Epithelial cell of proximal tubule (primary cell): ENCODE measurements at regions not wholly inside any gene's neighbourhood (a gene's known extent, or its start where the extent isn't known, plus 50 kb on each side); places are given as distances from the start of the nearest gene placed in this dataset.

Source experiments
- DNase-seq: peaks from one replicate; pipeline ENCODE4 v3.0.0-alpha.2; 2011; ENCODE audit warnings: low read depth
- H3K4me3 ChIP-seq: 2 replicates; pipeline ENCODE4 v1.5.1; 2011; ENCODE audit warnings: low read depth, mild to moderate bottlenecking, low read length
- CTCF ChIP-seq: conservative IDR thresholded peaks from 2 replicates; pipeline ENCODE4 v1.5.1; 2012; ENCODE audit warnings: low read depth, mild to moderate bottlenecking, low read length

- no peak for DNase-seq
- no peak overlapping the region for H3K4me3 ChIP-seq
- no peak for TF ChIP-seq CTCF
These were observed 1435.7 kb downstream of the LRFN5 start for GRCh38 chr14:43042408-43042807.

- H3K4me3 ChIP-seq = no peak overlapping the region
- DNase-seq = no peak
- TF ChIP-seq CTCF = no peak
These were observed 1435.3 kb downstream of the LRFN5 start for GRCh38 chr14:43041976-43042375.

- TF ChIP-seq CTCF = no peak
- no peak for DNase-seq
- no peak overlapping the region for H3K4me3 ChIP-seq
These were observed 1434.5 kb downstream of the LRFN5 start for GRCh38 chr14:43041207-43041606.

GRCh38 chr14:43039881-43040280 is 1433.2 kb downstream of the LRFN5 start:
- no peak overlapping the region for H3K4me3 ChIP-seq
- DNase-seq = no peak
- TF ChIP-seq CTCF = no peak

GRCh38 chr14:43031598-43031997 is 1424.9 kb downstream of the LRFN5 start:
- no peak for TF ChIP-seq CTCF
- no peak for DNase-seq
- no peak overlapping the region for H3K4me3 ChIP-seq

- no peak for TF ChIP-seq CTCF
- H3K4me3 ChIP-seq = no peak overlapping the region
- DNase-seq = no peak
These were observed 1415.6 kb downstream of the LRFN5 start for GRCh38 chr14:43022094-43022800.

GRCh38 chr14:43019826-43020225 is 1413.2 kb downstream of the LRFN5 start:
- H3K4me3 ChIP-seq = no peak overlapping the region
- no peak for DNase-seq
- TF ChIP-seq CTCF = no peak
